ENCODE measurements at regions not wholly inside any gene's neighbourhood (a gene's known extent, or its start where the extent isn't known, plus 50 kb on each side); places are given as distances from the start of the nearest gene placed in this dataset.

- H3K4me3 ChIP-seq = no peak overlapping the region
- DNase-seq (ENCODE audit: low spot score) = no peak
- TF ChIP-seq CTCF (IDR thresholded peaks at IDR 0.05) = no peak
- no peak overlapping the region for H3K27ac ChIP-seq
These were observed 85.7 kb upstream of the INHBA start for GRCh38 chr7:41788556-41788955.

- no peak overlapping the region for H3K27ac ChIP-seq
- no peak for DNase-seq (ENCODE audit: low spot score)
- no peak overlapping the region for H3K4me3 ChIP-seq
- TF ChIP-seq CTCF (IDR thresholded peaks at IDR 0.05) = no peak
These were observed 84.9 kb upstream of the INHBA start for GRCh38 chr7:41787651-41788350.

- H3K4me3 ChIP-seq = no peak overlapping the region
- no peak for TF ChIP-seq CTCF (IDR thresholded peaks at IDR 0.05)
- no peak overlapping the region for H3K27ac ChIP-seq
- DNase-seq (ENCODE audit: low spot score) = no peak
These were observed 84.1 kb upstream of the INHBA start for GRCh38 chr7:41786944-41787343.

GRCh38 chr7:41786404-41786803 is 83.5 kb upstream of the INHBA start:
- no peak overlapping the region for H3K4me3 ChIP-seq
- H3K27ac ChIP-seq = no peak overlapping the region
- no peak for DNase-seq (ENCODE audit: low spot score)
- TF ChIP-seq CTCF (IDR thresholded peaks at IDR 0.05) = no peak

- Histone ChIP-seq H3K27ac (no peak overlapping the region), H3K4me3 (no peak overlapping the region)
- TF ChIP-seq CTCF (IDR thresholded peaks at IDR 0.05) = no peak
- DNase-seq (ENCODE audit: low spot score) = no peak
These were observed 83.0 kb upstream of the INHBA start for GRCh38 chr7:41785840-41786239.

- no peak overlapping the region for H3K4me3 ChIP-seq
- no peak for TF ChIP-seq CTCF (IDR thresholded peaks at IDR 0.05)
- H3K27ac ChIP-seq = no peak overlapping the region
- no peak for DNase-seq (ENCODE audit: low spot score)
These were observed 82.4 kb upstream of the INHBA start for GRCh38 chr7:41785265-41785664.

- no peak for TF ChIP-seq CTCF (IDR thresholded peaks at IDR 0.05)
- DNase-seq (ENCODE audit: low spot score) = no peak
- H3K27ac ChIP-seq = no peak overlapping the region
These were observed 77.0 kb upstream of the INHBA start for GRCh38 chr7:41779918-41780317.

More at GRCh38 chr7:41779918-41780317, 77.0 kb upstream of the INHBA start:
- H3K4me3 ChIP-seq = no peak overlapping the region

Data from coronary artery (tissue), 2 donors.